ENCODE measurements at regions not wholly inside any gene's neighbourhood (a gene's known extent, or its start where the extent isn't known, plus 50 kb on each side); places are given as distances from the start of the nearest gene placed in this dataset.

GRCh38 chr1:239803781-239804180 is 287.9 kb upstream of the FMN2 start:
- no peak for DNase-seq

- no peak for DNase-seq
These were observed 287.4 kb upstream of the FMN2 start for GRCh38 chr1:239804266-239804665.

- DNase-seq = no peak
These were observed 286.6 kb upstream of the FMN2 start for GRCh38 chr1:239805042-239805441.

- DNase-seq = no peak
These were observed 285.6 kb upstream of the FMN2 start for GRCh38 chr1:239805851-239806772.

- no peak for DNase-seq
These were observed 284.8 kb upstream of the FMN2 start for GRCh38 chr1:239806897-239807296.

- no peak for DNase-seq
These were observed 284.3 kb upstream of the FMN2 start for GRCh38 chr1:239807361-239807760.

GRCh38 chr1:239810061-239810481 is 281.6 kb upstream of the FMN2 start:
- DNase-seq = no peak

- no peak for DNase-seq
These were observed 280.3 kb upstream of the FMN2 start for GRCh38 chr1:239811211-239811885.

- DNase-seq = no peak
These were observed 279.1 kb upstream of the FMN2 start for GRCh38 chr1:239812580-239812979.

GRCh38 chr1:239814306-239814881 is 277.3 kb upstream of the FMN2 start:
- no peak for DNase-seq

- DNase-seq = no peak
These were observed 276.6 kb upstream of the FMN2 start for GRCh38 chr1:239815074-239815473.

- DNase-seq = no peak
These were observed 275.5 kb upstream of the FMN2 start for GRCh38 chr1:239816081-239816782.

GRCh38 chr1:239817276-239817675 is 274.4 kb upstream of the FMN2 start:
- DNase-seq = no peak

- DNase-seq = no peak
These were observed 273.9 kb upstream of the FMN2 start for GRCh38 chr1:239817801-239818200.

GRCh38 chr1:239819096-239819495 is 272.6 kb upstream of the FMN2 start:
- no peak for DNase-seq

GRCh38 chr1:239819756-239820250 is 271.9 kb upstream of the FMN2 start:
- no peak for DNase-seq

- no peak for DNase-seq
These were observed 267.8 kb upstream of the FMN2 start for GRCh38 chr1:239823852-239824251.

- DNase-seq = no peak
These were observed 265.5 kb upstream of the FMN2 start for GRCh38 chr1:239826211-239826610.

GRCh38 chr1:239826736-239827135 is 264.9 kb upstream of the FMN2 start:
- DNase-seq = no peak

GRCh38 chr1:239829535-239829934 is 262.1 kb upstream of the FMN2 start:
- no peak for DNase-seq

GRCh38 chr1:239831577-239832355 is 259.9 kb upstream of the FMN2 start:
- DNase-seq = no peak

- DNase-seq = no peak
These were observed 258.0 kb upstream of the FMN2 start for GRCh38 chr1:239833723-239834122.
